Activated naive CD4-positive, alpha-beta T cell treated with anti-CD3 and anti-CD28 coated beads, Interleukin-2, amount 50 U/mL, for 72 hours (primary cell): ENCODE measurements at regions not wholly inside any gene's neighbourhood (a gene's known extent, or its start where the extent isn't known, plus 50 kb on each side); places are given as distances from the start of the nearest gene placed in this dataset.

Experiments
- ATAC-seq, 2 donors: fragments of 150-1000 bp; cut with Tn5 transposase; 2 replicates each; pipeline ENCODE4 v1.10.0; 2021; ENCODE audit warnings: mild to moderate bottlenecking in 2 of 2, moderate library complexity in 2 of 2
- DNase-seq, 2 donors: peaks; one replicate each; pipeline ENCODE4 v3.0.0; 2021 to 2022; ENCODE audit warnings: low spot score in 2 of 2
- H3K27ac Mint-ChIP-seq, 2 donors: one replicate each; pipeline ENCODE4 v1.8.0; 2022; ENCODE audit warnings: mild to moderate bottlenecking in 2 of 2, mixed read lengths in 2 of 2
- H3K36me3 Mint-ChIP-seq, 2 donors: one replicate each; pipeline ENCODE4 v1.8.0; 2022; ENCODE audit warnings: mixed read lengths in 2 of 2
- H3K9me3 Mint-ChIP-seq, 2 donors: one replicate each; pipeline ENCODE4 v1.8.0; 2022; ENCODE audit warnings: mixed read lengths in 2 of 2

DNA sequence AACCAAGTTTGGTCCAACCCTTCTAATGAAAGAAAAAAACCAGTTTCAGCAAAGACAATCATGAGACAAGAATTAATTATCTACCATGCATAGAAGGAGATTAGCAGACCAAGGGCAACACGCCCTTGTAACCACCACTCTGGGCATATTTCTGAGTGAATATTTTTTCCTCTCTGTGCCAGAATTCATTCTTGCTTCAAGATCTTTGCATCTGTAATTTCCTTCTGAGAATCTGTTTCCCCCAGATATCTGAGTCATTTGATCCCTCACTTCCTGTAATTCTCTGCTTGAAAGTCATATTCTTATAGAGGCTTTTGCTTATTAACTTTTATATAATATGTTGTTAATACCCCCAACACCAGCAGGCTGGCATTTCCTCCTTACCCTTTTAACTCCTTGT, 243.7 kb downstream of the SLC16A7 start:
- ATAC-seq (no peak), DNase-seq (no peak)
- Mint-ChIP-seq H3K36me3 (no peaks in the 10 kb centered on the region), H3K9me3 (no peaks in the 10 kb centered on the region), H3K27ac (no peak overlapping the region)

DNA sequence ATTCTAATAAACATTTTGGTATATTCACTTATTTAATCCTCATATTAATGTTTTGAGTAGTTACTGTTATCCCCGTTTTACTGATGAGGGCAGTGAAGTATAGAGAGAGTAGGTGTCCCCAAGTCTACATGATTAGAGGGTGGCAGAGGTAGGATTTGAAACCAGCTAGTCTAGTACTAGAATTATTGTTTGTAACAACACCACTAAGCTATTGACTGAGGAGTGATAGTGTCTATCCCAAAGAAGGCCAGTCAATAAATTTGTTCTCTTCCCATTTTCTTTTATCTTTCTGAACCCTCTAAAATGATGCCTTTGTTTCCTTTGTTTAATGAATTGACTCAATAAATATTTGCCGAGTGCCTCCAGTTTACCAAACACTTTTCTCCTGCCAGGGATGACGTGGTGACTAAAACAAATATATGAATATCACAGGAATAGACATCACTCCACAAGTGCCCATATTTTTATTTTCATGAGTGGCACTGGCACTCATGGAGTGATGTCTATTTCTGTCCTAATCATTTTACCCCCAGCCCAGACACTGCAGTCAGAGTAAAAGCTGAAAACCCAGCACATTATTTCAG, 247.5 kb downstream of the SLC16A7 start:
- Mint-ChIP-seq H3K36me3 (no peaks in the 10 kb centered on the region), H3K9me3 (no peaks in the 10 kb centered on the region), H3K27ac (no peak overlapping the region)
- DNase-seq (no peak), ATAC-seq (no peak)

GRCh38 chr12:59844750-59845149, 248.9 kb downstream of the SLC16A7 start:
- no peak for ATAC-seq

DNA sequence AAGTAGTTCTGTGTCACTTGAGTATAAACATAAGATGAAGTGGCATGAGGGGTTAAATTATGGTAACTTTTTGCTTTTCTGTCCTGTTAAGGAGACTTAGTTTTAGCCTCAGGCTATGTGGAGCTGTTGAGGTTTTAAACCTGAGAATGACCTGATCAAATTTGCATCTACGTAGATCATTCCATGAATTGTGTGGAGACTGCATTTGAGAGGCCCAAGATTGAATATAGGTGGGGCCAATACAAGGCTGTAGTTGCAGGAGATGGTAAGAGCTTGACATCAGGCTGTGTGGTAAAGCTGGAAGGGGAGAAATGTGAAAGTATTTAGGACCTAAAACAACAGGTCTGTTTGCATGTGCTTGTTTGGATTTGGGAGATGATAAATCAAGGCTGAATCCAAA, 249.5 kb downstream of the SLC16A7 start:
- Mint-ChIP-seq H3K36me3 (no peaks in the 10 kb centered on the region), H3K27ac (no peak overlapping the region), H3K9me3 (no peaks in the 10 kb centered on the region)
- DNase-seq (no peak), ATAC-seq (no peak)

More at GRCh38 chr12:59844750-59845149, 248.9 kb downstream of the SLC16A7 start:
- Mint-ChIP-seq H3K36me3 (no peaks in the 10 kb centered on the region), H3K9me3 (no peaks in the 10 kb centered on the region), H3K27ac (no peak overlapping the region)
- DNase-seq = no peak

DNA sequence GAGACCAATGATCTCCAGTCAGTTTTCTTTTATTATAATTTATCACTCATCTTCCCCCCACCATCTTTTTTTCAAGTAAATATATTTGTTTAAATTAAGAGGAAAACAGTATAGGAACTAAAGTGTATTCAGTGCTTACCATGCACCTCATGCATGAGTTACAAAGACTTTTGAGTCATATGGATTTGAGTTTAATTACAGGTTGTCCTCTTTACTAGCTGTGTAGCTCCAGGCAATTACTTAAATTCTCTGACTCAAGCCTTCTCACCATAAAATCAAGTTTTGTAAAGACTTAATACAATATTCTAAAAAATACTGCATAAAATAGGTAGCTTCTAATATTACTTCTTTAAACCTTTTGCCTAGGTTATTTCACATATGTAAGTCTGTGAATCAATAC, 251.3 kb downstream of the SLC16A7 start:
- Mint-ChIP-seq H3K27ac (no peak overlapping the region), H3K36me3 (no peaks in the 10 kb centered on the region), H3K9me3 (no peaks in the 10 kb centered on the region)
- no peak for DNase-seq
- no peak for ATAC-seq

GRCh38 chr12:59850268-59850667, 254.4 kb downstream of the SLC16A7 start:
- DNase-seq (no peak), ATAC-seq (no peak)
- no peaks in the 10 kb centered on the region for H3K36me3 Mint-ChIP-seq
- H3K9me3 Mint-ChIP-seq = no peaks in the 10 kb centered on the region
- no peak overlapping the region for H3K27ac Mint-ChIP-seq

DNA sequence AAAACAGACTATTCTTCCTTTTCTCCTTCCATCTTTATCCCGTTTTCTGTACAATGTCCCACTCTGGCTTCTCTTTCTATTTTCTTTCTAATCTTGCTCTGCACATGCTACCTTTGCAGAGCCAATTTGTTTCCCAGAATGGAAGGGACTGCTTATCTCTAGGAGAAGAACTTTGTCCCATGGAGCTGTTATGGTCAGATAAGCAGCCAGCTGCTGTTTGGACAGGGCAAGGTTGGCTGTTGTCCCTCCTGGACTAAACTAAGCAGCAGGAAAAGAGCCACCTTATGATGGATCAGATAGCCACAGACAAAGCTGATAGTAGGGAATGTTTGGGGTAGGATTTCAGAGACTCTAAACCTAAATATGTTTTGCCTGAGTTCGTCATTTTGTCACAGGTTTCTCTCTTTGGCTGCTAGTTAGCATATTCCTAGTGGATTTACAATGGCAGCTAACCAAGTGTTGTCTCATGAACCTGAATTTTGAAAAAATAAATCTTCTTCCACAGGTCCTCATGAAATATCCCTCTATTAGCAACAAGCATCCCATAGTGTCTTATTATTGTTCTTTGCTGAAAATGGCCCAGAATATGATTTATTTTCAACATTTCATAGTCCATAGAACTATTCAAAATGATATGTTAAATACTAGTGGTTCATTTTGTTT, 262.8 kb downstream of the SLC16A7 start:
- DNase-seq (no peak), ATAC-seq (no peak)
- Mint-ChIP-seq H3K9me3 (peaks cover 7 to 13% of the 10 kb centered on the region in 2 donors), H3K27ac (no peak overlapping the region), H3K36me3 (peaks cover 0 to 16% of the 10 kb centered on the region in 2 donors)

GRCh38 chr12:59859171-59859510, 263.3 kb downstream of the SLC16A7 start:
- no peak for DNase-seq

DNA sequence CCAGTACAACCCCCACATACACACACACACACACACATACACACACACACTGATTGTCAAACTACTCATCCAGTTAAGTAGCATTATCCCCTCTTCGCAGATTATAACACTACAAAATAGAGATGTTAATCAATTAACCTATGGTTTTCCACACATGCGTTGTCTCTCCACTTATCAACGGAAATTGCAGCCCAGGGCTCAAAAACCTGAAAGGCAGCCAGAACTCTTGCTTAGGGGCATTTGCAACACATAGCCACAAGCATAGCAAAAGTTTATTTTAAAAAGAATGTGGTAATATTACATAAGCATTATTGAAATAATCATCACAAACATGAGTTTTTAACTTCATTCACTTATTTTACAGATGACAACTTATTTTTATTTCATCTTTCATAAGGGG, 265.8 kb downstream of the SLC16A7 start:
- ATAC-seq (no peak), DNase-seq (no peak)
- Mint-ChIP-seq H3K9me3 (peaks cover 7 to 9% of the 10 kb centered on the region in 2 donors), H3K36me3 (peaks cover 0 to 9% of the 10 kb centered on the region in 2 donors), H3K27ac (no peak overlapping the region)

More at GRCh38 chr12:59859171-59859510, 263.3 kb downstream of the SLC16A7 start:
- peaks cover 7 to 13% of the 10 kb centered on the region in 2 donors for H3K9me3 Mint-ChIP-seq
- ATAC-seq = no peak
- H3K36me3 Mint-ChIP-seq = peaks cover 0 to 16% of the 10 kb centered on the region in 2 donors
- no peak overlapping the region for H3K27ac Mint-ChIP-seq

GRCh38 chr12:59867055-59867454, 271.2 kb downstream of the SLC16A7 start:
- ATAC-seq (no peak), DNase-seq (no peak)
- Mint-ChIP-seq H3K27ac (no peak overlapping the region), H3K9me3 (no peaks in the 10 kb centered on the region), H3K36me3 (no peaks in the 10 kb centered on the region)

DNA sequence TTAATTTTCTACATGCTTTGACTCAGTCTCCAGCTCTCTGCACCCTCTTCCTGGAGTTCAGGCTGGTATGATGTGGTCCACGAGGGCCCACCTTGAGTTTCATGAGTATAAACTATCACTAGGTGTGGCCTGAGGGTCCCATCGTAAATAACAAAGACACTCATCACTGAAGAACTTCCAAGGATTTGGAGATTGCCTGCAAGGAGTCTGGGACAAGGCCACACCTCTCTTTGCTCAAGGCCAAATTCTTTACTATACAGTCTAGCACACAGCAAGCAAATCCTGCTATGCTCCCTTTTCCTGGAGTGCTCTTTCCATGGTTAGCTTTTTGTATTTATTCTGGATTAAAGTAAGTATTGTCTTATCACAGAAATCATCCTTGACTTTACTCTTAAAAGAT, 271.9 kb downstream of the SLC16A7 start:
- ATAC-seq (no peak), DNase-seq (no peak)
- Mint-ChIP-seq H3K9me3 (no peaks in the 10 kb centered on the region), H3K36me3 (no peaks in the 10 kb centered on the region), H3K27ac (no peak overlapping the region)

DNA sequence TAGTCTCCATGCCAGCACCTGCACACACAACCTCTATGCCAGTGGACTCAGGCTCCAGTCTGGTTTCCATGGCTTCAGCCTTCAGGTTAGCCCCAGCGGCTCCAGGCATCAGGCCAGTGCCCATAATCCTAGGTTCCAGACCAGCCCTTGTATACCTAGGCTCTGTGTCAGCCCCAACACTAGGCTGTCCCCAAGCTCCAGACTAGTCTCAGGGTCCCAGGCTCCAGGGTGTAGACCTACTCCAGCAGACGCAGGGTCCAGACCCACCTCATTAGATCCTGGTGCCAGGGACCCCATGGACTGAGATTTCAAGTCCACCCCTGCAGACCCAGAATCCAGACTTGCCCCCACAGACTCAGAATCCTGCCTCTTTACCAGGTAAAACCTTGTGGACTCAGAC, 275.9 kb downstream of the SLC16A7 start:
- H3K9me3 Mint-ChIP-seq = peaks cover 0 to 7% of the 10 kb centered on the region in 2 donors
- no peak for DNase-seq
- ATAC-seq = no peak
- H3K27ac Mint-ChIP-seq = no peak overlapping the region
- H3K36me3 Mint-ChIP-seq = no peaks in the 10 kb centered on the region

GRCh38 chr12:59873136-59873535, 277.3 kb downstream of the SLC16A7 start:
- ATAC-seq (no peak), DNase-seq (no peak)
- Mint-ChIP-seq H3K9me3 (peaks cover 0 to 7% of the 10 kb centered on the region in 2 donors), H3K27ac (no peak overlapping the region), H3K36me3 (no peaks in the 10 kb centered on the region)

DNA sequence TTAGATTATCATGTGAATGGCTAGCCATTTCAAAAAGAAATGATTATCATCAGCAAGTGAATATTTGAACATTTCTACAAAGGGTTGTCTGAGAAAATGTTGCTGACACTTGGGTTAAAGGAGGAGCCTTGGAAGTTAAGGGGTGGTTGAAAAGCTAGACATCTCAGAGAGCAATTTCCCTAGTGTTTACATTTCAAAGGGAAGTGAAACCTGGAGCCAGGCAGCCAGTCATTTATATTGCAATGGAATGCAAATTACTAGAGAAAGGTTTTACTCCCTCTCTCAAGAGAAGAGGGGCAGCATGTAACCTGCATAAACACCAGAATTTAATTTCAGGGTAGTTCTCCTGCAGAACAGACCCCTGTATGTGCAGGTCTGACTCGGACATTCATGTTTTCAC, 279.0 kb downstream of the SLC16A7 start:
- no peaks in the 10 kb centered on the region for H3K36me3 Mint-ChIP-seq
- H3K9me3 Mint-ChIP-seq = peaks cover 0 to 7% of the 10 kb centered on the region in 2 donors
- ATAC-seq (no peak), DNase-seq (no peak)
- no peak overlapping the region for H3K27ac Mint-ChIP-seq

- Mint-ChIP-seq H3K9me3 (no peaks in the 10 kb centered on the region), H3K36me3 (no peaks in the 10 kb centered on the region), H3K27ac (no peak overlapping the region)
- DNase-seq = no peak
- no peak for ATAC-seq
Observed at GRCh38 chr12:59886131-59886733, 290.4 kb downstream of the SLC16A7 start.

- no peak for DNase-seq
- Mint-ChIP-seq H3K36me3 (no peaks in the 10 kb centered on the region), H3K9me3 (no peaks in the 10 kb centered on the region), H3K27ac (no peak overlapping the region)
- no peak for ATAC-seq
Observed at GRCh38 chr12:59887178-59887577, 291.3 kb downstream of the SLC16A7 start.

- no peak for DNase-seq
- H3K36me3 Mint-ChIP-seq = no peaks in the 10 kb centered on the region
- H3K9me3 Mint-ChIP-seq = no peaks in the 10 kb centered on the region
- no peak for ATAC-seq
- H3K27ac Mint-ChIP-seq = no peak overlapping the region
Observed at GRCh38 chr12:59890896-59891579, 295.2 kb downstream of the SLC16A7 start.
